ENCODE measurements at regions not wholly inside any gene's neighbourhood (a gene's known extent, or its start where the extent isn't known, plus 50 kb on each side); places are given as distances from the start of the nearest gene placed in this dataset.

DNA sequence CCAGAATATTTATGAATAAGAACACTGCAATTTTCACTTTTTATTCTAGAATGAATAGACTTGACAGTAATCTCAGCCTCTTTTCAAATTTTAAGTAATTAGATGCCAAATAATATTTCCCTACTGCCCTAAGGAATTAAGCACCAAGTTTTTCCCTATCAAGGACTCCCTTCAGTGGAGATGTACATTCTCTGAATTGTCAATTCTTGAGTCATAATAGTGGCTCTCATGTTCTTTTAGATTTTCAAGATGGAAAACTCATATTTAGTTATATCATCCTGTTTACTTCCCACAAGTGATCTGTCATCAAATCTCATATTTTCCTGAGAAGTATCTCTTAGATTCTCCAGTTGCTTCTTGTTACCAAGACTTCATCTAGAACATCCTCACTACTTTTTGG, 1248.9 kb upstream of the CHAC2 start:
- H3K4me3 ChIP-seq, result peak overlapping the region in 1 of 10 experiments; percentile 42; a peak in 1 of 20 replicates
- H3K9me3 ChIP-seq (replicated peaks in 1 of 11), result peaks cover 0 to 32% (median 0%) of the 10 kb centered on the region in 11 experiments; a peak in 6 of 22 replicates
- H3K4me2 ChIP-seq, result peak overlapping the region in 3 of 11 experiments; percentile 61 to 91 (median 84); a peak in 4 of 22 replicates
- peaks cover 0 to 73% (median 0%) of the 10 kb centered on the region in 10 experiments; a peak in 6 of 20 replicates for H3K4me1 ChIP-seq
- H3K9ac ChIP-seq, result peak overlapping the region in 3 of 11 experiments; percentile 54 to 71 (median 67); a peak in 3 of 22 replicates
- no peaks in the 10 kb centered on the region for H4K20me1 ChIP-seq
- H3K27me3 ChIP-seq, result no peaks in the 10 kb centered on the region
- H3K36me3 ChIP-seq, result no peaks in the 10 kb centered on the region
- no peak for TF ChIP-seq Cebpa-rat (IDR thresholded peaks at IDR 0.05)
- H3K27ac ChIP-seq, result peak overlapping the region in 4 of 11 experiments; percentile 20 to 95 (median 82); a peak in 7 of 22 replicates

DNA sequence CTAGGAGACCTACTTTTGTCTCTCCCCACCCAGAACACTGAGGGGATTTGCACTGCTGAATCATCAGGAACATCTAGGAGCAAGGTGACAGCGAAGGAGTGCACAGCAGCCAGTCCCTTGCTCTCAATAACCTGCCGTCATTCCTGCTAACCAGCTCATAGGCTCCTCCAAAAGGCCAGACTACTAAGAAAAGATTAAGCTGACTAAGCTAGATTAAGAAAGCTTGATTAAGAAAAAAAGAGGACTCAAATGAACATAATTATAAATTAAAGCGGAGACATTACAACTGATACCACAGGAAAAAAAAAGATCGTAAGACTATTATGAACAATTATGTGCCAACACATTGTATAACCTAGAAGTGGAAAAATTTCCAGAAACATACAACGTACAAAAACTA, 1254.8 kb upstream of the CHAC2 start:
- no peaks in the 10 kb centered on the region for H3K36me3 ChIP-seq

GRCh38 chr2:52510432-52510831, 1257.2 kb upstream of the CHAC2 start:
- Histone ChIP-seq H3K36me3 (no peaks in the 10 kb centered on the region), H3K4me2 (no peak overlapping the region)

More for the DNA sequence above, 1254.8 kb upstream of the CHAC2 start:
- Histone ChIP-seq H3K4me3 (no peak overlapping the region), H4K20me1 (no peaks in the 10 kb centered on the region), H3K27ac (no peak overlapping the region), H3K4me2 (no peak overlapping the region), H3K4me1 (peaks cover 0 to 34% (median 0%) of the 10 kb centered on the region in 10 experiments; a peak in 6 of 20 replicates), H3K9ac (no peak overlapping the region), H3K27me3 (no peaks in the 10 kb centered on the region), H3K9me3 (replicated peaks in 1 of 11) (peaks cover 0 to 36% (median 0%) of the 10 kb centered on the region in 11 experiments; a peak in 6 of 22 replicates)
- no peak for TF ChIP-seq Cebpa-rat (IDR thresholded peaks at IDR 0.05)

DNA sequence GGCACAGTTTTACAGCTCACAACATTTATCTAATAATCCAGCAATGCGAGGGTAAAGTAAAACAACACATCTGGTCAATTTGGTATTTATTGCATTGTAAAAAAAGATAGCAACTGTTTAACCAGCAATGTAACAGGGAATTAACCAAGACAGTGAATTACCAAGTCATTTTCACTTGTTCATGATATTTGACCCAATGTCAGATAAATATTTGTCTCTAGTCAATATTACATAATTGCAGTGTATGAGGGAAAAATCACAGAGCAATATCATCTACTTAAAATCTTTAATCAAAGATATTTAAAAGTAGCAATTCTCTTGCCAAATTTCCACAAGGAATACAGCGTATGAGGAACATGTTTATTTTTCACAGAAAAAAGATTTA, 1265.1 kb upstream of the CHAC2 start:
- TF ChIP-seq Cebpa-rat (IDR thresholded peaks at IDR 0.05), result no peak
- Histone ChIP-seq H3K9ac (no peak overlapping the region), H3K27ac (no peak overlapping the region), H4K20me1 (no peaks in the 10 kb centered on the region), H3K36me3 (no peaks in the 10 kb centered on the region), H3K4me2 (no peak overlapping the region), H3K4me3 (no peak overlapping the region), H3K27me3 (no peaks in the 10 kb centered on the region), H3K9me3 (replicated peaks in 1 of 11) (peaks cover 4 to 12% (median 9%) of the 10 kb centered on the region in 11 experiments; a peak in 21 of 22 replicates), H3K4me1 (peaks cover 0 to 6% (median 0%) of the 10 kb centered on the region in 10 experiments; a peak in 1 of 20 replicates)

More at GRCh38 chr2:52510432-52510831, 1257.2 kb upstream of the CHAC2 start:
- Histone ChIP-seq H3K27ac (no peak overlapping the region), H3K27me3 (no peaks in the 10 kb centered on the region), H3K4me1 (peaks cover 0 to 11% (median 0%) of the 10 kb centered on the region in 10 experiments; a peak in 4 of 20 replicates), H3K9me3 (replicated peaks in 1 of 11) (peaks cover 0 to 22% (median 0%) of the 10 kb centered on the region in 11 experiments; a peak in 6 of 22 replicates), H3K4me3 (no peak overlapping the region), H4K20me1 (no peaks in the 10 kb centered on the region), H3K9ac (no peak overlapping the region)
- TF ChIP-seq Cebpa-rat (IDR thresholded peaks at IDR 0.05), result no peak

GRCh38 chr2:52501715-52502475, 1265.7 kb upstream of the CHAC2 start:
- H3K9ac ChIP-seq, result no peak overlapping the region
- no peak for TF ChIP-seq Cebpa-rat (IDR thresholded peaks at IDR 0.05)
- no peaks in the 10 kb centered on the region for H4K20me1 ChIP-seq
- no peak overlapping the region for H3K4me2 ChIP-seq
- no peaks in the 10 kb centered on the region for H3K36me3 ChIP-seq
- no peak overlapping the region for H3K4me3 ChIP-seq
- no peaks in the 10 kb centered on the region for H3K27me3 ChIP-seq
- H3K9me3 ChIP-seq (replicated peaks in 1 of 11), result peaks cover 9 to 16% (median 14%) of the 10 kb centered on the region in 11 experiments; a peak in 21 of 22 replicates
- no peak overlapping the region for H3K27ac ChIP-seq
- H3K4me1 ChIP-seq, result peaks cover 0 to 6% (median 0%) of the 10 kb centered on the region in 10 experiments; a peak in 1 of 20 replicates

DNA sequence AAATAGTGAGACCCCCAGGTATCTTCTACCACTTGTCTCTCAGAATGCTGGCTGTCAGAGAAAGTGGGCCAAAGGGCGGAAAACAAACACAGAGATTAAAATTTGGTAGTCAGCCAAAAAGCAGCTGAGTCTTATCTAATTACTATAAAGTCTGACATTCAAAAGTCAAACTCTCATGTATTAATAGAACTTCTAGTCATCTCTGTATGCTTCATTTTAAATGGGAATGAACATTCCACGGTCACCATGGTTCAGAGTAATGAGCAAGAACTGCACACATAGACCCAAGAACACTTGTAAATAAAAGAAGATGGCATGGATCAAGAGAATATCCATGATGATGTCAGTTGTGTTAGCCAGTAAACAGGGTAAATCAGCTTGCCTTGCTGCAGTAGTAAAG, 1267.0 kb upstream of the CHAC2 start:
- Histone ChIP-seq H3K9me3 (replicated peaks in 1 of 11) (peaks cover 9 to 16% (median 15%) of the 10 kb centered on the region in 11 experiments; a peak in 21 of 22 replicates), H4K20me1 (no peaks in the 10 kb centered on the region), H3K4me3 (no peak overlapping the region), H3K36me3 (no peaks in the 10 kb centered on the region), H3K27me3 (no peaks in the 10 kb centered on the region), H3K4me2 (no peak overlapping the region), H3K27ac (no peak overlapping the region), H3K4me1 (peaks cover 0 to 6% (median 0%) of the 10 kb centered on the region in 10 experiments; a peak in 1 of 20 replicates), H3K9ac (no peak overlapping the region)
- no peak for TF ChIP-seq Cebpa-rat (IDR thresholded peaks at IDR 0.05)

- Histone ChIP-seq H3K9ac (no peak overlapping the region), H3K36me3 (no peaks in the 10 kb centered on the region), H3K27ac (no peak overlapping the region), H3K4me1 (peaks cover 0 to 6% (median 0%) of the 10 kb centered on the region in 10 experiments; a peak in 1 of 20 replicates), H3K4me3 (no peak overlapping the region), H4K20me1 (no peaks in the 10 kb centered on the region), H3K4me2 (no peak overlapping the region; a peak in 1 of 22 replicates), H3K9me3 (replicated peaks in 1 of 11) (peaks cover 9 to 16% (median 15%) of the 10 kb centered on the region in 11 experiments; a peak in 21 of 22 replicates), H3K27me3 (no peaks in the 10 kb centered on the region)
- no peak for TF ChIP-seq Cebpa-rat (IDR thresholded peaks at IDR 0.05)
Observed at GRCh38 chr2:52498077-52498750, 1269.4 kb upstream of the CHAC2 start.

GRCh38 chr2:52495816-52496215, 1271.8 kb upstream of the CHAC2 start:
- no peak for TF ChIP-seq Cebpa-rat (IDR thresholded peaks at IDR 0.05)
- peaks cover 9 to 17% (median 15%) of the 10 kb centered on the region in 11 experiments; a peak in 21 of 22 replicates for H3K9me3 ChIP-seq (replicated peaks in 1 of 11)
- H3K4me2 ChIP-seq, result no peak overlapping the region
- no peak overlapping the region for H3K27ac ChIP-seq
- H3K36me3 ChIP-seq, result no peaks in the 10 kb centered on the region
- no peak overlapping the region for H3K4me3 ChIP-seq
- H3K27me3 ChIP-seq, result no peaks in the 10 kb centered on the region
- no peaks in the 10 kb centered on the region for H4K20me1 ChIP-seq
- H3K4me1 ChIP-seq, result peaks cover 0 to 6% (median 0%) of the 10 kb centered on the region in 10 experiments; a peak in 1 of 20 replicates
- no peak overlapping the region for H3K9ac ChIP-seq

- H3K27ac ChIP-seq, result peak overlapping the region in 1 of 11 experiments; percentile 33; a peak in 2 of 22 replicates
- no peaks in the 10 kb centered on the region for H3K36me3 ChIP-seq
Observed at GRCh38 chr2:52477166-52477565, 1290.4 kb upstream of the CHAC2 start.

More at GRCh38 chr2:52477166-52477565, 1290.4 kb upstream of the CHAC2 start:
- no peaks in the 10 kb centered on the region for H4K20me1 ChIP-seq
- no peak overlapping the region for H3K9ac ChIP-seq
- H3K4me2 ChIP-seq, result peak overlapping the region in 2 of 11 experiments; percentile 3 to 37; a peak in 3 of 22 replicates
- no peak overlapping the region for H3K4me3 ChIP-seq
- peaks cover 0 to 36% (median 0%) of the 10 kb centered on the region in 10 experiments; a peak in 4 of 20 replicates for H3K4me1 ChIP-seq
- no peaks in the 10 kb centered on the region for H3K9me3 ChIP-seq (replicated peaks in 1 of 11)
- TF ChIP-seq Cebpa-rat (IDR thresholded peaks at IDR 0.05), result no peak
- no peaks in the 10 kb centered on the region for H3K27me3 ChIP-seq
